Smooth muscle cell (in vitro differentiated cells): ENCODE measurements at regions not wholly inside any gene's neighbourhood (a gene's known extent, or its start where the extent isn't known, plus 50 kb on each side); places are given as distances from the start of the nearest gene placed in this dataset.

ENCODE experiments used
- DNase-seq: peaks from one replicate; lab custom pipeline; 2025; ENCODE audit not compliant: unreplicated experiment; lab: John Stamatoyannopoulos, UW
- H2AFZ ChIP-seq: fragments of 200-600 bp; sonication (generic); 2 replicates; pipeline ENCODE4 v1.6.0; 2016; ENCODE audit warnings: antibody characterized with exemption, low read depth, mild to moderate bottlenecking
- H3F3A ChIP-seq: fragments of 200-600 bp; sonication (generic); 2 replicates; pipeline ENCODE4 v1.6.0; 2017; ENCODE audit warnings: antibody characterized with exemption, low read depth
- H3K27ac ChIP-seq: fragments of 200-600 bp; sonication (generic); 2 replicates; pipeline ENCODE4 v1.5.1; 2016; ENCODE audit warnings: low read depth, mild to moderate bottlenecking
- H3K27me3 ChIP-seq: fragments of 200-600 bp; sonication (generic); 2 replicates; pipeline ENCODE4 v1.6.1; 2016; ENCODE audit warnings: low read depth, mild to moderate bottlenecking
- H3K36me3 ChIP-seq: fragments of 200-600 bp; sonication (generic); 2 replicates; pipeline ENCODE4 v1.5.1; 2016; ENCODE audit warnings: low read depth
- H3K4me1 ChIP-seq: fragments of 200-600 bp; sonication (generic); 2 replicates; pipeline ENCODE4 v1.5.1; 2016; ENCODE audit warnings: low read depth
- H3K4me2 ChIP-seq: fragments of 200-600 bp; sonication (generic); 2 replicates; pipeline ENCODE4 v1.6.0; 2016; ENCODE audit warnings: mild to moderate bottlenecking
- H3K4me3 ChIP-seq: fragments of 200-600 bp; sonication (generic); 2 replicates; pipeline ENCODE4 v1.5.1; 2016; ENCODE audit warnings: mild to moderate bottlenecking
- H3K79me2 ChIP-seq: fragments of 200-600 bp; sonication (generic); 2 replicates; pipeline ENCODE4 v1.6.0; 2016; ENCODE audit warnings: low read depth, mild to moderate bottlenecking
- H3K9ac ChIP-seq: fragments of 200-600 bp; sonication (generic); 2 replicates; pipeline ENCODE4 v1.6.0; 2016; ENCODE audit warnings: low read depth
- H3K9me3 ChIP-seq: fragments of 200-600 bp; sonication (generic); replicated peaks from 2 replicates; pipeline ENCODE4 v1.5.1; 2016; ENCODE audit warnings: low read depth
- H4K20me1 ChIP-seq: fragments of 200-600 bp; sonication (generic); 2 replicates; pipeline ENCODE4 v1.6.0; 2016; ENCODE audit warnings: low read depth
- CTCF ChIP-seq: fragments of 200-600 bp; sonication (generic); IDR thresholded peaks from 2 replicates; pipeline ENCODE4 v1.5.1; 2017; ENCODE audit warnings: borderline replicate concordance, mild to moderate bottlenecking, antibody characterized with exemption; ENCODE audit not compliant: insufficient read depth, poor library complexity, severe bottlenecking
- WGBS: methylation state at CpG from one replicate; pipeline ENCODE4 v1.1.7; 2016; ENCODE audit warnings: low lambda C conversion rate; 5-methylcytosine and 5-hydroxymethylcytosine counted together

GRCh38 chr12:58633479-58633878 lies 286.8 kb downstream of the LRIG3 start:
- H3K9me3 ChIP-seq: no peaks in the 10 kb centered on the region
- H3K36me3 ChIP-seq: no peaks in the 10 kb centered on the region
- H3K4me3 ChIP-seq: no peak overlapping the region
- H3K4me2 ChIP-seq: peak overlapping the region; percentile 40
- peak overlapping the region; percentile 6 for H3K27ac ChIP-seq
- H3K27me3 ChIP-seq: no peaks in the 10 kb centered on the region
- no peaks in the 10 kb centered on the region for H3F3A ChIP-seq
- H3K9ac ChIP-seq: no peak overlapping the region
- H4K20me1 ChIP-seq: no peaks in the 10 kb centered on the region
- TF ChIP-seq CTCF: no peak
- H3K79me2 ChIP-seq: no peaks in the 10 kb centered on the region
- no peak for DNase-seq
- no peaks in the 10 kb centered on the region for H3K4me1 ChIP-seq
- H2AFZ ChIP-seq: no peak overlapping the region

- H3K79me2 ChIP-seq: no peaks in the 10 kb centered on the region
- no peaks in the 10 kb centered on the region for H3K4me1 ChIP-seq
- no peaks in the 10 kb centered on the region for H3F3A ChIP-seq
- H4K20me1 ChIP-seq: no peaks in the 10 kb centered on the region
- DNase-seq: no peak
- no peak for TF ChIP-seq CTCF
- no peaks in the 10 kb centered on the region for H3K27me3 ChIP-seq
- no peaks in the 10 kb centered on the region for H3K36me3 ChIP-seq
- H3K9me3 ChIP-seq: no peaks in the 10 kb centered on the region
- H3K9ac ChIP-seq: no peak overlapping the region
- H2AFZ ChIP-seq: no peak overlapping the region
- no peak overlapping the region for H3K4me2 ChIP-seq
- no peak overlapping the region for H3K4me3 ChIP-seq
- no peak overlapping the region for H3K27ac ChIP-seq
- 33% methylated on average over 4 of the region's 4 CpGs for WGBS
Measured at GRCh38 chr12:58639318-58639934, 280.9 kb downstream of the LRIG3 start.

DNA sequence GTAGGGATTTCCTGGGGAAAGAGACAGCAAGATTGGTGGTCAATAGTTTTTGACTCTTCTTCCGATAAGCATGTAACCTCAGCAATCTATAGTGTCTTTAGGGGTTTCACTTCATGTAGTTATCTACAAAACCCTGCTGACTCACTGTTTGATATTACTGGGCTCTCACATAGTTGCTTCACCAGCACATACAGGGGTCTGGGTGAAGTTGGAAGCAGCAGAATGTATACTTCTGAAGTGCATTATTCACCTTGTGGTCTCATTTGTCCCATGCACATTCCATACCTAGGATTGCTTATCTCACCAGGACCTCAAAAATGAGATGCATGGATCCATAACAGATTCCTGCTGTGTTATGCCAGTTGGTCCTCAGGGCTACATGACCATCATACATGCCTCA lies 280.0 kb downstream of the LRIG3 start:
- H3K4me1 ChIP-seq: no peaks in the 10 kb centered on the region
- no peak overlapping the region for H3K4me2 ChIP-seq
- no peak overlapping the region for H2AFZ ChIP-seq
- no peaks in the 10 kb centered on the region for H3F3A ChIP-seq
- H3K36me3 ChIP-seq: no peaks in the 10 kb centered on the region
- TF ChIP-seq CTCF: no peak
- no peak for DNase-seq
- no peak overlapping the region for H3K4me3 ChIP-seq
- WGBS: 77% methylated on average over 1 of the region's 1 CpG
- H3K9ac ChIP-seq: no peak overlapping the region
- no peaks in the 10 kb centered on the region for H3K27me3 ChIP-seq
- no peaks in the 10 kb centered on the region for H3K79me2 ChIP-seq
- no peak overlapping the region for H3K27ac ChIP-seq
- no peaks in the 10 kb centered on the region for H4K20me1 ChIP-seq
- H3K9me3 ChIP-seq: no peaks in the 10 kb centered on the region

DNA sequence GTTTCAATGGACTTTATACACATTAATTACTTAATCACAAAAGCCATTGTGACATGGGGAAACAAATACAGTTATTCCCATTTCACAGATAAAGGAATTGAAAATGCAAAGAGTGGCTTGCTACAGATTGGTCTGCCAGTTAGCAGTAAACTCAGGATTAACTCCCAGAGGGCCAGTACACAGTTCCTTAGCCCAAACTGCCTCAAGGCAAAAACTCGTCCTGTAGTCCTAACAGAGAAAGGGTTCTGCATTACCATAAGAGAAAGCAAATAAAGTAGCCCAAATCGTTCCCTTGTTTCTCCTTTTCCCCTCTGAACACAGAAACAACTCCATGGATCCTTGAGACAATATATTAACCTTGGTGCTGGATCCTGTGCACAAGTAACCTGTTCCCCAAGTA lies 274.4 kb downstream of the LRIG3 start:
- Histone ChIP-seq H2AFZ (no peak overlapping the region), H3K4me3 (no peak overlapping the region), H3K4me2 (no peak overlapping the region), H3K4me1 (no peaks in the 10 kb centered on the region), H3F3A (no peaks in the 10 kb centered on the region), H4K20me1 (no peaks in the 10 kb centered on the region), H3K79me2 (no peaks in the 10 kb centered on the region), H3K9ac (no peak overlapping the region), H3K27ac (no peak overlapping the region), H3K36me3 (no peaks in the 10 kb centered on the region), H3K9me3 (no peaks in the 10 kb centered on the region), H3K27me3 (no peaks in the 10 kb centered on the region)
- no peak for DNase-seq
- 62% methylated on average over 2 of the region's 2 CpGs for WGBS
- TF ChIP-seq CTCF: no peak
